B cell (primary cell): ENCODE measurements at regions not wholly inside any gene's neighbourhood (a gene's known extent, or its start where the extent isn't known, plus 50 kb on each side); places are given as distances from the start of the nearest gene placed in this dataset.

Experiments
- CTCF ChIP-seq: fragments of 200-600 bp; IDR thresholded peaks from one replicate; pipeline ENCODE4 v1.8.0; 2022; ENCODE audit warnings: antibody characterized with exemption, mild to moderate bottlenecking
- EZH2 ChIP-seq: IDR thresholded peaks from 2 replicates; pipeline ENCODE4 v1.6.1; 2012; ENCODE audit warnings: borderline replicate concordance, low read depth, mild to moderate bottlenecking, moderate library complexity, low read length; ENCODE audit not compliant: insufficient read depth, poor library complexity, severe bottlenecking

GRCh38 chr3:88779482-88779881 lies 327.9 kb upstream of the EPHA3 start:
- TF ChIP-seq CTCF: no peak
- TF ChIP-seq EZH2: no peak
